SH-SY5Y (cell line): ENCODE measurements at regions not wholly inside any gene's neighbourhood (a gene's known extent, or its start where the extent isn't known, plus 50 kb on each side); places are given as distances from the start of the nearest gene placed in this dataset.

Source experiments
- GATA2 ChIP-seq: IDR thresholded peaks from 2 replicates; pipeline ENCODE4 v1.6.1; 2011; ENCODE audit warnings: mild to moderate bottlenecking, low read depth, low read length
- GATA3 ChIP-seq: IDR thresholded peaks from 2 replicates; pipeline ENCODE4 v1.6.1; 2011; ENCODE audit warnings: low read depth, mild to moderate bottlenecking, low read length, moderate library complexity

- TF ChIP-seq GATA2: no peak
- no peak for TF ChIP-seq GATA3
Observed at GRCh38 chr4:151906438-151906837, 145.6 kb upstream of the GATB start.
